ENCODE measurements at regions not wholly inside any gene's neighbourhood (a gene's known extent, or its start where the extent isn't known, plus 50 kb on each side); places are given as distances from the start of the nearest gene placed in this dataset.
"Not testable (repeated sequence)": the region's sequence is repeated elsewhere in the genome, so short reads cannot be mapped to it uniquely, and the experiment has no call there.

DNA sequence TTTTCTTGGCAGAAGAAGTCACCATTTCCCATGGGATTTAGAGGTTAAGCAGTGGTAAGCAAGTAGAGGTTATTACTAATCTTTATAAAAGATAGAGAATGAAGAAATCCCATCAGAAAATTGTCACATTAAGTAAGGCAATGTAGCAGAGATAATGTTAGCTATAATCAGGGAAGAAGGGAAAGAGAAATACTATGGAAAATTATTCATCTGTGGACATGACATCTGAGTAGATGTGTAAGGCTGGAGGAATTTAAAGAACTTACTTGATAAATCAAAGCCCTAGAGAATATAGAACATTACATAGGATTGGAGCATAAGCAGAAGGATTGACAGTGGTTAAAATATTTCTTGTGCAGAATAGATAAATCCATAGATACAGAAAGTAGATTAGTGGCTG lies 553.1 kb upstream of the CBLB start:
- DNase-seq: no peak

GRCh38 chr3:106423321-106424225 lies 554.8 kb upstream of the CBLB start:
- DNase-seq: peak; percentile 34 to 47

DNA sequence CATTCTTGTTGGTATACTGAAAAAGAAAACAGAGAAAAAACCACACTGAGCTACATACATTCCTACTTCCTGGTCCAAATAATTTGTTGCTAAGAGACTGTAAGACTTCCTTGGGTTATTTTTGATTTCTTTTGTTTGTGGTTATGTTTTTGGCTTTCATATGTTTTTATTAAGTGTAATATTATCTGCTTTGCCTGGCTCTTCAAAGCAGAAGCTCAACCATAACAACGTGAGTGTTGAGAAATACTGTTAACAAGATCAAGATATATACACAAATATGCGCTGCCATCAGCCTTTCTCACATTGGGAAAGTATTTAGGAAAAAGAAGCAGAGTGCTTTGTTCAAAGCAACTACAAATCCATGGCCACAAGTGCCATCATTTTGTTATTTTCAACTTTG lies 556.2 kb upstream of the CBLB start:
- no peak for DNase-seq

DNA sequence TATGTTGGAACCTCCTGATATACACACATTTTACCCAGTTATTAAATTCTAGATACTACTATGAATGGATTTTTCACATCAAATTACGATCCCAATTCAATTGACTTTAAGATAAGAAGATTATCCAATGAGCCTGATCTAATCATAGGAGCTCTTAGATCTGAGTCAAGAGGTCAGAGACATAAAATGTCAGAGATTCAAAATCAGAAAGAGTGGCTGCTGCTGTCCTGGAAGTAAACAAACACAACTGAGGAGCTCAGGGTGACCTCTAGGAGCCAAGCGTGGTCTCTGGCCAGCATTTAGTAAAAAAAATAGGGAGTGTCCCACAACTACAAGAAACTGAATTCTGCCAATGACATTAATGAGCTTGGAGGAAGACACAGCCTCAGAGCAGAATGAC lies 557.1 kb upstream of the CBLB start:
- no peak for DNase-seq

DNA sequence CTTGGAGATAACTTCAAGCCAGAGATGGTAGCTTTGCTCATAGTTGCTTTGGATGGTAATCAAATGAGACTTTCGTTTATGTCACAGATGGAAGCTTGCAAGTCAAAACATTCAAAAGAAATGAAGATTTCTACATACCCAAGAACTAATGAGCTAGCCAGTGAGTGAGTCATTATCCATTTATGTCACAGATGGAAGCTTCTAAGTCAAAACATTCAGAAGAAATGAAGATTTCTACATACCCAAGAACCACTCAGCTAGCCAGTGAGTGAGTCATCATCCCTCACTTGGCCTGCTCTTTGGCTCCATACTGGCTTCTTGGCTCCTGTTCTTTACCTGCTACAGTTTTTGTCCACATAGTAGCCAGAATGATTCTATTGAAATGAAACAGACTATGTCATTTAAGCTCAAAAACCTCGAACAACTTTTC lies 559.8 kb upstream of the CBLB start:
- DNase-seq: peak; percentile 35 to 51

- DNase-seq: no peak
Measured at GRCh38 chr3:106431721-106432120, 562.9 kb upstream of the CBLB start.

- DNase-seq: no peak
Measured at GRCh38 chr3:106435899-106436453, 567.2 kb upstream of the CBLB start.

DNA sequence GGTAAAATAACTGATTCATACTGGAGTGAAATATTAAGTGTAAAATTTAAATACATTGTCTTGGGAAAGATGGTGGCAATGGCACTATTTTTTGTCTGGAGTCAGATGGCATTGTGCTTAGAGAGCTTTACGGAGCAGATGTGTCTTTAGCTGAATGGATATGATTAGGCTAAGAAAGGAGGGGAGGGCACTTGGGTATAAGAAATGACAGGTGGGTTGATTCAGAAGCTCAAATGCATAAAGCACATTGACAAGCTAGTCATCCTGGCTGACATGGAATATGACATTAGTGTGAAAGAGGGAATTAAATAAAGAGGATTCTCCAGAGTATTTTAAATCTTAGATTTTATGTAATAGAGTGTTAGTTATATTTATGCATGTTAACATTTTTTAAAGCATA lies 570.1 kb upstream of the CBLB start:
- no peak for DNase-seq

- DNase-seq: no peak
Measured at GRCh38 chr3:106440672-106441071, 571.9 kb upstream of the CBLB start.

GRCh38 chr3:106446271-106446670 lies 577.5 kb upstream of the CBLB start:
- DNase-seq: no peak

- no peak for DNase-seq
Measured at GRCh38 chr3:106447723-106448301, 579.0 kb upstream of the CBLB start.

GRCh38 chr3:106448372-106448966 lies 579.7 kb upstream of the CBLB start:
- DNase-seq: not testable (repeated sequence)

DNA sequence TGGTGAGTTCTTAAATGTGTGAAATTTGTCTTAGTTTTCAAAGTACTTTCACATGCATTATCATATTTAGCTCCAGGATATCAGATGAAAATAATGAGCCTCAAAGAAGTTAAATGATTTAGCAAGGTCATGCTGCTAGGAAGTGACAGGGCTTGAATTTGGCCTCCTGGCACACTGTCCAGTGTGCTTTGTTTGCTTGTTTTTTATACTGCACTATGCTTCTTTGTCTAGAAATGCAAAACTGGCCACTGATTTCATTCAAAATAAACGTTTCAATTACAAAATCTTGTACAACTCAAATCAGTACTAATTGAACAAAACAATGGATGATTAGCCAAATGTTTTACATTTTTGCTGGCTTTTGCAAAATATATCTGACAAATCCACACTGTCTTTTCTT lies 583.3 kb upstream of the CBLB start:
- DNase-seq: no peak

- DNase-seq: no peak
Measured at GRCh38 chr3:106454497-106454896, 585.7 kb upstream of the CBLB start.

DNA sequence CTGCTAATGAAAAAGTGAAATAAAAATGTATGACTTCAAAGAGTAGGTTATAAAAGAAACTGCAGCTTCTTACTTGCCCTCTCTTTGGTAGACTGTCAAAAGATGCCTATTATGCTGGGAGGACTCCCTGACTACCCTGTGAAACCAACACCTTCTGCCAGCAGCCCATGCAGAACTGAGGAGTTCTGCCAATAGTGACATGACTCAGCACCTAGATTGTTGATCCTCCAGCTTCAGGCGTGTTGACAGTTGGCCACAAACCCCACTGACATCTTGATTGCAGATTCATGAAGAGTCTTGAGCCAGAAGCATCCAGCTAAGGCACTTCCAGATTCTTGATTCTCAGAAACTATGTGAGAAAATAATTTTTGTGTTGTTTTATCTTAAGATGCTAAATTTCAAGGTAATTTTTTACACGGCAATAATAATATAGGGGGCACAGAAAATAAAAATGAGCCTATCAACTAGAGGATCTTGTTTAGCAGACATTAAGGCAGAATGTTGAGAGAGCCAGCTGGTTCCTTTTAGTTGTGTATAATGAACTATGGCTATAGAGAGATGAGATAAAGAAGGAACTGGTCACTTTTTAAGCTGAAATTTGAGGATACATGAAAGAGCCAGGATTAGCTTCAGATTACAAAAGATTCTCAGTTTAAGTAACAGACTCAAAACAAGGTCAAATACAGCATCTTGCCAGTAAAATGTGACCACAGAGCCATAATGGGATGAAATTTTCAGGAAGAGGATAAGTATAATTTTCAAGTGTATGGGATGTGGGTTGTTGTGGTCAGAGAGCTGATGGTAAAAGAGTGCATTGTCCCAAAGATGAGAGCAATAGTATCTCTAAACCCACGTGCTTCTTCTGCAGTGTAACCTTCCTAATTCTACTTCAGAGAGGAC lies 588.7 kb upstream of the CBLB start:
- DNase-seq: peak in 1 of 2 experiments; percentile 45

GRCh38 chr3:106458952-106459351 lies 590.1 kb upstream of the CBLB start:
- DNase-seq: no peak

GRCh38 chr3:106466881-106467280 lies 598.1 kb upstream of the CBLB start:
- no peak for DNase-seq

DNA sequence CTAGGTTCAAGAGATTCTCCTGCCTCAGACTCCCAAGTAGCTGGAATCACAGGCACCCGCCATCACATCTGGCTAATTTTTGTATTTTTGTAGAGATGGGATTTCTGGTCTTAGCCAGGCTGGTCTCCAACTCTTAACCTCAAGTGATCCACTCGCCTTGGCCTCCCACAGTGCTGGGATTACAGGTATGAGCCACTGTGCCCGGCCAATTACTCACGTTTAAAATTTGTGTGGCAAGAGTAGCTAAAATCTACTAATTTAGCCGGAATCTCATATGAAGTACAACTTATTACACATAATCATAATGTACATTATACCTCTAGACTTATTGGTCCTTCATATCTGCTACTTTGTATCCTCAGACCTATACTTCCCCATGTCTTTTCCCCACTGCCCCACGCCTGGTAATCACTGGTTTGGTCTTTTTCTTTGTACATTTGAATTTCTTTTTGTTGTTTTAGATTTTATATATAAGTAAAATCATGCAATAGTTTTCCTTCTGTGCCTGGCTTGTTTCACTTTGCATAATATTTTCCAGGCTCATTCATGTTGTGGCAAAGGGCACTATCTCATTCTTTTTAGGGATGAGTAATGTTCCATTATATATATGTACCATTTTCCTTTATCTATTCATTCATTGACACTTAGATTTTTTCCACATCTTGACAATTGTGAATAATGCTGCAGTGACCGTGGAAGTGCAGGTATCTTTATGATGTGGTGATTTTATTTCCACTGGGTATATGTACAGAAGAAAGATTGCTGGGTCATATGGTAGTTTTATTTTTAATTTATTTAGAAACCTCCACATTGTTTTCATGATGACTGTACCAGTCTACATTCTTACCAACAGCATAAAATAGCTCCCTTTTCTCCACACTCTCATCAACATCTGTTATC lies 605.0 kb upstream of the CBLB start:
- DNase-seq: peak; percentile 62 to 64

GRCh38 chr3:106482451-106482850 lies 613.6 kb upstream of the CBLB start:
- no peak for DNase-seq

DNA sequence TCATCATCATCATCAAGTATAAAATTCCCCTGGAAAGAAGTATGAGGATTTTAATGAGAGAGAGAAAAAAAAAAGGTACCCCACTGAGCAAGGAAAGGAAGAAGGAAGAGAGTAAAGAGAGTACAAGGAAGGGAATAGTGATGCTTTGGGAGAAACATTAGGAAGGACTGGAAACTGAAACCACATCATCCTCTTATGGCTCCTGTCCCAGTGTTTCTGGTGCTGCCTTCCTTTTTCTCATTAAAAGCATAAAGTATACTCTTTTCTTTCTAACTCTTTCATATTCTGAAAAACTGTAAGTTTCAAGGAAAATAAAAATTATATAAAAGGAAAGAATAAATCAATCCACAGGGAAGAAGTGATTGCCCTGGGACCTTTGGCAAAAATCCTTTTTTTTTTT lies 616.4 kb upstream of the CBLB start:
- no peak for DNase-seq

- DNase-seq: no peak
Measured at GRCh38 chr3:106485802-106486201, 617.0 kb upstream of the CBLB start.

Data from activated T-cell treated with anti-CD3 and anti-CD28 coated beads, Interleukin-2, amount 50 U/mL, for 48 hours (primary cell).